ENCODE measurements at regions not wholly inside any gene's neighbourhood (a gene's known extent, or its start where the extent isn't known, plus 50 kb on each side); places are given as distances from the start of the nearest gene placed in this dataset.

- no peak for ATAC-seq
- H3K27me3 ChIP-seq: no peaks in the 10 kb centered on the region
- DNase-seq: peak in 2 of 4 donors; percentile 61 to 64
- H3K4me3 ChIP-seq: no peak overlapping the region
- intact Hi-C loops (cut with DNase I): no loop called here
- no peaks in the 10 kb centered on the region for H3K9me3 ChIP-seq
- no peak overlapping the region for H3K27ac ChIP-seq
- H3K36me3 ChIP-seq: no peaks in the 10 kb centered on the region
- no peaks in the 10 kb centered on the region for H3K4me1 ChIP-seq
- no peak for TF ChIP-seq CTCF (IDR thresholded peaks at IDR 0.05)
Observed at GRCh38 chr5:84589926-84590325, 205.2 kb upstream of the EDIL3 start.

- H3K9me3 ChIP-seq: no peaks in the 10 kb centered on the region
- no peaks in the 10 kb centered on the region for H3K4me1 ChIP-seq
- ATAC-seq (no peak), DNase-seq (peak in 1 of 4 donors; percentile 11)
- intact Hi-C loops (cut with DNase I): no loop called here
- TF ChIP-seq CTCF (IDR thresholded peaks at IDR 0.05): no peak
- H3K36me3 ChIP-seq: no peaks in the 10 kb centered on the region
- H3K27me3 ChIP-seq: no peaks in the 10 kb centered on the region
- H3K27ac ChIP-seq: no peak overlapping the region
- no peak overlapping the region for H3K4me3 ChIP-seq
Observed at GRCh38 chr5:84585218-84585617, 200.5 kb upstream of the EDIL3 start.

- intact Hi-C loops (cut with DNase I): no loop called here
- H3K36me3 ChIP-seq: no peaks in the 10 kb centered on the region
- H3K4me1 ChIP-seq: no peaks in the 10 kb centered on the region
- no peak for TF ChIP-seq CTCF (IDR thresholded peaks at IDR 0.05)
- H3K4me3 ChIP-seq: no peak overlapping the region
- H3K9me3 ChIP-seq: no peaks in the 10 kb centered on the region
- H3K27me3 ChIP-seq: no peaks in the 10 kb centered on the region
- ATAC-seq (no peak), DNase-seq (no peak)
- H3K27ac ChIP-seq: no peak overlapping the region
Observed at GRCh38 chr5:84578226-84578625, 193.5 kb upstream of the EDIL3 start.

- no peaks in the 10 kb centered on the region for H3K4me1 ChIP-seq
- no peaks in the 10 kb centered on the region for H3K9me3 ChIP-seq
- no peak overlapping the region for H3K27ac ChIP-seq
- H3K27me3 ChIP-seq: no peaks in the 10 kb centered on the region
- DNase-seq (no peak), ATAC-seq (no peak)
- intact Hi-C loops (cut with DNase I): no loop called here
- no peaks in the 10 kb centered on the region for H3K36me3 ChIP-seq
- no peak overlapping the region for H3K4me3 ChIP-seq
- TF ChIP-seq CTCF (IDR thresholded peaks at IDR 0.05): no peak
Observed at GRCh38 chr5:84573017-84573712, 188.5 kb upstream of the EDIL3 start.

GRCh38 chr5:84569307-84569706 is 184.6 kb upstream of the EDIL3 start:
- Histone ChIP-seq H3K27ac (no peak overlapping the region), H3K4me1 (no peaks in the 10 kb centered on the region), H3K36me3 (no peaks in the 10 kb centered on the region), H3K9me3 (no peaks in the 10 kb centered on the region), H3K27me3 (no peaks in the 10 kb centered on the region), H3K4me3 (no peak overlapping the region)
- DNase-seq (no peak), ATAC-seq (no peak)
- intact Hi-C loops (cut with DNase I): no loop called here
- TF ChIP-seq CTCF (IDR thresholded peaks at IDR 0.05): no peak
